ENCODE measurements at regions not wholly inside any gene's neighbourhood (a gene's known extent, or its start where the extent isn't known, plus 50 kb on each side); places are given as distances from the start of the nearest gene placed in this dataset.

- no peak for TF ChIP-seq CTCF (conservative IDR thresholded peaks at IDR 0.05; ENCODE audit: low read depth in 2 of 2)
- no peak for TF ChIP-seq CREB1 (CRISPR knock-in tag; IDR thresholded peaks at IDR 0.05; ENCODE audit: low read depth)
- TF ChIP-seq REST (IDR thresholded peaks at IDR 0.05; ENCODE audit: unreplicated experiment), result no peak
Measured at GRCh38 chr22:47408409-47408808, 646.0 kb downstream of the TBC1D22A start.

Measured in GM23338 (cell line).